ENCODE measurements at regions not wholly inside any gene's neighbourhood (a gene's known extent, or its start where the extent isn't known, plus 50 kb on each side); places are given as distances from the start of the nearest gene placed in this dataset.

- Histone ChIP-seq H2AFZ (ENCODE audit: insufficient read depth, low read length, poor library complexity) (no peak overlapping the region), H3K4me1 (ENCODE audit: control insufficient read depth in 1 of 2, insufficient read depth in 2 of 2, low read length in 2 of 2) (no peaks in the 10 kb centered on the region), H3K9ac (ENCODE audit: low read length) (no peak overlapping the region), H3K27me3 (ENCODE audit: insufficient read depth, low read length) (no peaks in the 10 kb centered on the region), H2BK12ac (ENCODE audit: low read length) (no peak overlapping the region), H4K8ac (ENCODE audit: low read depth, low read length) (no peak overlapping the region), H3K27ac (ENCODE audit: low read depth, low read length) (no peak overlapping the region), H2BK120ac (ENCODE audit: insufficient read depth, low read length, poor library complexity) (no peak overlapping the region), H2AK5ac (ENCODE audit: low read length) (no peak overlapping the region), H3K23ac (ENCODE audit: low read length) (no peak overlapping the region), H4K12ac (ENCODE audit: low read depth, low read length) (no peak overlapping the region), H3K4me3 (ENCODE audit: low read depth, low read length) (no peak overlapping the region), H3K18ac (ENCODE audit: low read length) (no peak overlapping the region), H3K79me1 (ENCODE audit: low read length) (no peaks in the 10 kb centered on the region), H3K79me2 (ENCODE audit: control insufficient read depth, insufficient read depth, low read length, poor library complexity) (no peaks in the 10 kb centered on the region), H3K4me2 (ENCODE audit: low read length) (no peak overlapping the region), H3K36me3 (ENCODE audit: control insufficient read depth in 1 of 2, insufficient read depth in 2 of 2, low read length in 2 of 2) (no peaks in the 10 kb centered on the region), H2BK5ac (ENCODE audit: low read depth, low read length, poor library complexity) (no peak overlapping the region), H3K9me3 (ENCODE audit: insufficient read depth, low read depth, low read length) (peaks cover 2% of the 10 kb centered on the region), H3K14ac (ENCODE audit: low read length) (no peak overlapping the region), H3K4ac (ENCODE audit: low read depth, low read length) (no peak overlapping the region), H4K91ac (ENCODE audit: low read depth, low read length) (no peak overlapping the region)
- WGBS (ENCODE audit: extremely low coverage, insufficient coverage, insufficient read length): no CpG with 5 or more reads among the region's 1 CpG
- no peak for DNase-seq
Observed at GRCh38 chr3:193118907-193119306, 122.1 kb upstream of the PLAAT1 start.

DNA sequence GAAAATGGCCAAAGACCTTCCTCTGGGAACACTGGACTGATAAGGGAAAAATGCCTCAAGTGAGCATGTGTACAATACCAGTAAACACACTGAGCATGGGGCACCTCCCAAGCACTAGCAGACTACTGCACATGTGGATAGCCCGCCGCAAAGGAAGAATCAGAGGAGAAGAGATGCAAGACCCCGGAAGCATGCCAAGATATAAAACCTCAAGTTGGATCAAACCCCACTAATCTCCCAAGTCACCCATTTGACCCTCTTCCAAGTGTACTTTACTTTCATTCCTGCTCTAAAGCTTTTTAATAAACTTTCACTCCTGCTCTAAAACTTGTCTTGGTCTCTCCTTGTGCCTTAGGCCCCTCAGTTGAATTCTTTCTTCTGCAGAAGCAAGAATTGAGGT, 121.1 kb upstream of the PLAAT1 start:
- H4K8ac ChIP-seq (ENCODE audit: low read depth, low read length): no peak overlapping the region
- H3K14ac ChIP-seq (ENCODE audit: low read length): no peak overlapping the region
- no peak overlapping the region for H3K4ac ChIP-seq (ENCODE audit: low read depth, low read length)
- H3K18ac ChIP-seq (ENCODE audit: low read length): no peak overlapping the region
- WGBS (ENCODE audit: extremely low coverage, insufficient coverage, insufficient read length): no CpG with 5 or more reads among the region's 3 CpGs
- no peak overlapping the region for H4K91ac ChIP-seq (ENCODE audit: low read depth, low read length)
- no peak overlapping the region for H2BK5ac ChIP-seq (ENCODE audit: low read depth, low read length, poor library complexity)
- H3K79me1 ChIP-seq (ENCODE audit: low read length): no peaks in the 10 kb centered on the region
- H3K27me3 ChIP-seq (ENCODE audit: insufficient read depth, low read length): no peaks in the 10 kb centered on the region
- no peak overlapping the region for H2AK5ac ChIP-seq (ENCODE audit: low read length)
- H2BK12ac ChIP-seq (ENCODE audit: low read length): no peak overlapping the region
- H2AFZ ChIP-seq (ENCODE audit: insufficient read depth, low read length, poor library complexity): no peak overlapping the region
- H3K9ac ChIP-seq (ENCODE audit: low read length): no peak overlapping the region
- H3K4me3 ChIP-seq (ENCODE audit: low read depth, low read length): no peak overlapping the region
- H3K23ac ChIP-seq (ENCODE audit: low read length): no peak overlapping the region
- no peak for DNase-seq
- H4K12ac ChIP-seq (ENCODE audit: low read depth, low read length): no peak overlapping the region
- no peaks in the 10 kb centered on the region for H3K79me2 ChIP-seq (ENCODE audit: control insufficient read depth, insufficient read depth, low read length, poor library complexity)
- peaks cover 2% of the 10 kb centered on the region for H3K9me3 ChIP-seq (ENCODE audit: insufficient read depth, low read depth, low read length)
- no peak overlapping the region for H2BK120ac ChIP-seq (ENCODE audit: insufficient read depth, low read length, poor library complexity)
- H3K4me1 ChIP-seq (ENCODE audit: control insufficient read depth in 1 of 2, insufficient read depth in 2 of 2, low read length in 2 of 2): no peaks in the 10 kb centered on the region
- H3K4me2 ChIP-seq (ENCODE audit: low read length): no peak overlapping the region
- no peak overlapping the region for H3K27ac ChIP-seq (ENCODE audit: low read depth, low read length)
- H3K36me3 ChIP-seq (ENCODE audit: control insufficient read depth in 1 of 2, insufficient read depth in 2 of 2, low read length in 2 of 2): no peaks in the 10 kb centered on the region

- no peaks in the 10 kb centered on the region for H3K36me3 ChIP-seq (ENCODE audit: control insufficient read depth in 1 of 2, insufficient read depth in 2 of 2, low read length in 2 of 2)
- no peak overlapping the region for H2BK5ac ChIP-seq (ENCODE audit: low read depth, low read length, poor library complexity)
- no peaks in the 10 kb centered on the region for H3K4me1 ChIP-seq (ENCODE audit: control insufficient read depth in 1 of 2, insufficient read depth in 2 of 2, low read length in 2 of 2)
- no peak overlapping the region for H4K8ac ChIP-seq (ENCODE audit: low read depth, low read length)
- H2AK5ac ChIP-seq (ENCODE audit: low read length): no peak overlapping the region
- H3K14ac ChIP-seq (ENCODE audit: low read length): no peak overlapping the region
- peaks cover 2% of the 10 kb centered on the region for H3K9me3 ChIP-seq (ENCODE audit: insufficient read depth, low read depth, low read length)
- no peak overlapping the region for H4K12ac ChIP-seq (ENCODE audit: low read depth, low read length)
- no CpG with 5 or more reads among the region's 9 CpGs for WGBS (ENCODE audit: extremely low coverage, insufficient coverage, insufficient read length)
- no peaks in the 10 kb centered on the region for H3K79me1 ChIP-seq (ENCODE audit: low read length)
- H3K27me3 ChIP-seq (ENCODE audit: insufficient read depth, low read length): no peaks in the 10 kb centered on the region
- no peak overlapping the region for H3K18ac ChIP-seq (ENCODE audit: low read length)
- no peak overlapping the region for H2AFZ ChIP-seq (ENCODE audit: insufficient read depth, low read length, poor library complexity)
- no peak overlapping the region for H3K4me3 ChIP-seq (ENCODE audit: low read depth, low read length)
- no peaks in the 10 kb centered on the region for H3K79me2 ChIP-seq (ENCODE audit: control insufficient read depth, insufficient read depth, low read length, poor library complexity)
- DNase-seq: no peak
- no peak overlapping the region for H3K27ac ChIP-seq (ENCODE audit: low read depth, low read length)
- H4K91ac ChIP-seq (ENCODE audit: low read depth, low read length): no peak overlapping the region
- no peak overlapping the region for H3K4ac ChIP-seq (ENCODE audit: low read depth, low read length)
- no peak overlapping the region for H2BK12ac ChIP-seq (ENCODE audit: low read length)
- H3K9ac ChIP-seq (ENCODE audit: low read length): no peak overlapping the region
- H3K23ac ChIP-seq (ENCODE audit: low read length): no peak overlapping the region
- H2BK120ac ChIP-seq (ENCODE audit: insufficient read depth, low read length, poor library complexity): no peak overlapping the region
- no peak overlapping the region for H3K4me2 ChIP-seq (ENCODE audit: low read length)
Observed at GRCh38 chr3:193124861-193125260, 116.2 kb upstream of the PLAAT1 start.

DNA sequence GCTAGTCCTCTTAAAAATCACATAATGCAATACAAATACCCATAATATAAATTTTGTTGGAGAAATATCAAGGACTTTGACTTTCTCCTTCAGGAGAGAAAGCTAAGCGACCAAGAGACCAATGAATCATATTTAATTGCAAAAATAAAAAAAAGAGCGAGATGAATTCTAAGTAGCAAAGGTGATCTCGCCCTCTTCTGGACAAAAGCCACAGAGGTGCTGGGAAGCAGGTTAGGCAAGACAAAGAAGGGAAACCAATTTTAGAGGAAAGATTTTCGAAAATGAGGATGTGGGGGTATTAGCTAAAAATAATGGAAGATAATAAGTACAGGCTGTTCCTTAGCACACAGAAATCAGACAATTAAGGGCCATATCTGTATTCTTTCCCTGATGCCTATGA, 111.4 kb upstream of the PLAAT1 start:
- no peak overlapping the region for H3K4ac ChIP-seq (ENCODE audit: low read depth, low read length)
- no peak overlapping the region for H2BK120ac ChIP-seq (ENCODE audit: insufficient read depth, low read length, poor library complexity)
- no peak overlapping the region for H3K27ac ChIP-seq (ENCODE audit: low read depth, low read length)
- no peak overlapping the region for H3K14ac ChIP-seq (ENCODE audit: low read length)
- no peak overlapping the region for H3K4me3 ChIP-seq (ENCODE audit: low read depth, low read length)
- H3K4me2 ChIP-seq (ENCODE audit: low read length): no peak overlapping the region
- H3K9ac ChIP-seq (ENCODE audit: low read length): no peak overlapping the region
- no peaks in the 10 kb centered on the region for H3K79me1 ChIP-seq (ENCODE audit: low read length)
- no peak overlapping the region for H2BK5ac ChIP-seq (ENCODE audit: low read depth, low read length, poor library complexity)
- peaks cover 0 to under 1% of the 10 kb centered on the region in 2 experiments for H3K4me1 ChIP-seq (ENCODE audit: control insufficient read depth in 1 of 2, insufficient read depth in 2 of 2, low read length in 2 of 2)
- no peak overlapping the region for H3K23ac ChIP-seq (ENCODE audit: low read length)
- H4K91ac ChIP-seq (ENCODE audit: low read depth, low read length): no peak overlapping the region
- no peak overlapping the region for H2AFZ ChIP-seq (ENCODE audit: insufficient read depth, low read length, poor library complexity)
- H3K79me2 ChIP-seq (ENCODE audit: control insufficient read depth, insufficient read depth, low read length, poor library complexity): no peaks in the 10 kb centered on the region
- no CpG with 5 or more reads among the region's 4 CpGs for WGBS (ENCODE audit: extremely low coverage, insufficient coverage, insufficient read length)
- H3K9me3 ChIP-seq (ENCODE audit: insufficient read depth, low read depth, low read length): no peaks in the 10 kb centered on the region
- H4K12ac ChIP-seq (ENCODE audit: low read depth, low read length): no peak overlapping the region
- H3K18ac ChIP-seq (ENCODE audit: low read length): no peak overlapping the region
- no peak overlapping the region for H4K8ac ChIP-seq (ENCODE audit: low read depth, low read length)
- H2BK12ac ChIP-seq (ENCODE audit: low read length): no peak overlapping the region
- DNase-seq: peak in 1 of 2 donors; percentile 4
- no peaks in the 10 kb centered on the region for H3K27me3 ChIP-seq (ENCODE audit: insufficient read depth, low read length)
- no peak overlapping the region for H2AK5ac ChIP-seq (ENCODE audit: low read length)
- H3K36me3 ChIP-seq (ENCODE audit: control insufficient read depth in 1 of 2, insufficient read depth in 2 of 2, low read length in 2 of 2): no peaks in the 10 kb centered on the region

All from trophoblast cell (in vitro differentiated cells and primary cell).